Hepatocyte (in vitro differentiated cells): ENCODE measurements at regions not wholly inside any gene's neighbourhood (a gene's known extent, or its start where the extent isn't known, plus 50 kb on each side); places are given as distances from the start of the nearest gene placed in this dataset.

Experiments
- EZH2 ChIP-seq: fragments of 200-600 bp; sonication (generic); IDR thresholded peaks from 2 replicates; pipeline ENCODE4 v1.6.1; 2016; ENCODE audit warnings: antibody characterized with exemption, mild to moderate bottlenecking, borderline replicate concordance
- TF ChIP-seq, protein P1 (sequence below): fragments of 200-600 bp; sonication (generic); IDR thresholded peaks from 2 replicates; pipeline ENCODE4 v1.5.1; 2016; ENCODE audit warnings: antibody characterized with exemption, mild to moderate bottlenecking; ENCODE audit not compliant: poor library complexity

DNA sequence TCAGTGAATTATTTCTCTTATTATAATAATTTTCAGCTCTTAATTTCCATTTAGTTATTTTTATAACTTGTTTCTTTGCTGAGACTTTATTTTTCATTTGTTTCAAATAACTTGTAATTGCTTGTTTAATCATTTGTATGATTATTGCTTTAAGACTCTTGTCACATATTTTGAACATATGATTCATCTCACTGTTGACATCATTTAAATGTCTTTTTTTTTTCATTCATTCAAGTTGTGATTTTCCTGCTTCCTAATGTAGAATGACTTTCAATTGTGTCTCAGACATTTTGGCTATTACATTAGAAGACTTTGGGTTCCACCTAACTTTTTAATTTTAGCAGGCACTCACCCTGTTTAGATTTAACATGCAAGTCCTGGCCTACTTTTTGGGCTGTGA lies 234.8 kb upstream of the DIPK2B start:
- TF ChIP-seq, protein P1, sequence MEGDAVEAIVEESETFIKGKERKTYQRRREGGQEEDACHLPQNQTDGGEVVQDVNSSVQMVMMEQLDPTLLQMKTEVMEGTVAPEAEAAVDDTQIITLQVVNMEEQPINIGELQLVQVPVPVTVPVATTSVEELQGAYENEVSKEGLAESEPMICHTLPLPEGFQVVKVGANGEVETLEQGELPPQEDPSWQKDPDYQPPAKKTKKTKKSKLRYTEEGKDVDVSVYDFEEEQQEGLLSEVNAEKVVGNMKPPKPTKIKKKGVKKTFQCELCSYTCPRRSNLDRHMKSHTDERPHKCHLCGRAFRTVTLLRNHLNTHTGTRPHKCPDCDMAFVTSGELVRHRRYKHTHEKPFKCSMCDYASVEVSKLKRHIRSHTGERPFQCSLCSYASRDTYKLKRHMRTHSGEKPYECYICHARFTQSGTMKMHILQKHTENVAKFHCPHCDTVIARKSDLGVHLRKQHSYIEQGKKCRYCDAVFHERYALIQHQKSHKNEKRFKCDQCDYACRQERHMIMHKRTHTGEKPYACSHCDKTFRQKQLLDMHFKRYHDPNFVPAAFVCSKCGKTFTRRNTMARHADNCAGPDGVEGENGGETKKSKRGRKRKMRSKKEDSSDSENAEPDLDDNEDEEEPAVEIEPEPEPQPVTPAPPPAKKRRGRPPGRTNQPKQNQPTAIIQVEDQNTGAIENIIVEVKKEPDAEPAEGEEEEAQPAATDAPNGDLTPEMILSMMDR, result no peak
- no peak for TF ChIP-seq EZH2
